B cell (primary cell): ENCODE measurements at regions not wholly inside any gene's neighbourhood (a gene's known extent, or its start where the extent isn't known, plus 50 kb on each side); places are given as distances from the start of the nearest gene placed in this dataset.

Source experiments
- ATAC-seq: fragments of 200-7000 bp; cut with Tn5 transposase; one replicate; pipeline ENCODE4 v1.10.0; 2021; ENCODE audit warnings: low read depth, mild to moderate bottlenecking, moderate number of reproducible peaks, moderate library complexity
- CTCF ChIA-PET: fragments of 350-600 bp; sonication (Branson Sonifier 250); formaldehyde crosslinking; loops from one replicate; lab custom pipeline; 2021; ENCODE audit warnings: antibody characterized with exemption, inconsistent platforms; lab: Charles Lee
- POLR2A ChIA-PET: fragments of 350-600 bp; sonication (Branson Sonifier 250); formaldehyde crosslinking; loops from one replicate; lab custom pipeline; 2021; ENCODE audit warnings: antibody characterized with exemption; lab: Charles Lee
- DNase-seq: peaks from one replicate; pipeline ENCODE4 v3.0.0; 2013
- H2AFZ ChIP-seq: 2 replicates; pipeline ENCODE4 v1.6.1; 2012; ENCODE audit warnings: mild to moderate bottlenecking, low read depth, low read length; ENCODE audit not compliant: insufficient read depth, poor library complexity, severe bottlenecking
- H3K27ac ChIP-seq, 2 donors: 1 replicate in 1 of 2; 2 replicates in 1 of 2; pipeline ENCODE4 v1.5.1; 2012 to 2013; ENCODE audit warnings: low read length in 2 of 2, mild to moderate bottlenecking in 2 of 2, moderate library complexity in 1 of 2
- H3K27me3 ChIP-seq, 4 experiments: fragments of 200-600 bp in 1 of 4; sonication (generic) in 1 of 4; replicated peaks in 1 of 4; 1 replicate in 2 of 4; 2 replicates in 2 of 4; pipeline versions ENCODE4 v1.6.1 to v1.7.0; 2013 to 2016; ENCODE audit warnings: low read length in 3 of 4, mild to moderate bottlenecking in 2 of 4, mixed read lengths in 1 of 4, moderate library complexity in 1 of 4; ENCODE audit not compliant: insufficient read depth in 4 of 4, control insufficient read depth in 3 of 4; ENCODE audit errors: control extremely low read depth in 1 of 4
- H3K36me3 ChIP-seq, 2 experiments: replicated peaks in 1 of 2; 1 replicate in 1 of 2; 2 replicates in 1 of 2; pipeline versions ENCODE4 v1.6.1 to v1.7.1; 2013; ENCODE audit warnings: low read length in 1 of 2; ENCODE audit not compliant: insufficient read depth in 2 of 2, control insufficient read depth in 1 of 2; ENCODE audit errors: control extremely low read depth in 1 of 2, extremely low read depth in 1 of 2
- H3K4me1 ChIP-seq, 2 donors: fragments of 200-600 bp in 1 of 2; sonication (generic) in 1 of 2; 1 replicate in 1 of 2; 2 replicates in 1 of 2; pipeline versions ENCODE4 v1.5.1 to v1.6.1; 2013 to 2017; ENCODE audit warnings: low read length in 2 of 2; ENCODE audit not compliant: control insufficient read depth in 2 of 2, insufficient read depth in 2 of 2
- H3K4me2 ChIP-seq: replicated peaks from 2 replicates; pipeline ENCODE3; 2012; ENCODE audit warnings: mild to moderate bottlenecking, low read depth, low read length; ENCODE audit not compliant: poor library complexity, severe bottlenecking
- H3K4me3 ChIP-seq, 5 experiments: fragments of 200-600 bp in 1 of 5; sonication (generic) in 1 of 5; 1 replicate in 3 of 5; 2 replicates in 2 of 5; pipeline versions ENCODE4 v1.5.1 to v1.7.0; 2011 to 2016; ENCODE audit warnings: low read length in 4 of 5, mild to moderate bottlenecking in 4 of 5, low read depth in 2 of 5, control low read depth in 1 of 5, moderate library complexity in 1 of 5; ENCODE audit not compliant: insufficient read depth in 1 of 5; ENCODE audit errors: control extremely low read depth in 1 of 5, extremely low read depth in 1 of 5
- H3K79me2 ChIP-seq: fragments of 200-600 bp; sonication (generic); one replicate; pipeline ENCODE4 v1.6.0; 2016; ENCODE audit warnings: low read length; ENCODE audit not compliant: control insufficient read depth, insufficient read depth
- H3K9ac ChIP-seq: fragments of 200-600 bp; sonication (generic); 2 replicates; pipeline ENCODE4 v1.6.1; 2017; ENCODE audit warnings: mild to moderate bottlenecking, low read length, moderate library complexity
- H3K9me3 ChIP-seq, 3 donors: one replicate each; pipeline versions ENCODE4 v1.6.1 to v1.7.1; 2013; ENCODE audit warnings: low read length in 2 of 3; ENCODE audit not compliant: control insufficient read depth in 2 of 3, insufficient read depth in 1 of 3; ENCODE audit errors: control extremely low read depth in 1 of 3
- H4K20me1 ChIP-seq: 2 replicates; pipeline ENCODE4 v1.6.0; 2012; ENCODE audit warnings: mild to moderate bottlenecking, low read length; ENCODE audit not compliant: insufficient read depth, control insufficient read depth, poor library complexity, severe bottlenecking
- H3K27ac Mint-ChIP-seq: one replicate; pipeline ENCODE4 v1.8.0; 2021; ENCODE audit warnings: mixed read lengths
- H3K27me3 Mint-ChIP-seq: one replicate; pipeline ENCODE4 v1.8.0; 2021; ENCODE audit warnings: mixed read lengths
- H3K4me1 Mint-ChIP-seq: one replicate; pipeline ENCODE4 v1.8.0; 2021; ENCODE audit warnings: mixed read lengths
- H3K4me3 Mint-ChIP-seq: one replicate; pipeline ENCODE4 v1.8.0; 2021; ENCODE audit warnings: mixed read lengths
- H3K9me3 Mint-ChIP-seq: one replicate; pipeline ENCODE4 v1.8.0; 2022; ENCODE audit warnings: mixed read lengths; ENCODE audit not compliant: insufficient read depth
- CTCF ChIP-seq: fragments of 200-600 bp; IDR thresholded peaks from one replicate; pipeline ENCODE4 v1.8.0; 2022; ENCODE audit warnings: antibody characterized with exemption, mild to moderate bottlenecking
- EZH2 ChIP-seq: IDR thresholded peaks from 2 replicates; pipeline ENCODE4 v1.6.1; 2012; ENCODE audit warnings: borderline replicate concordance, low read depth, mild to moderate bottlenecking, moderate library complexity, low read length; ENCODE audit not compliant: insufficient read depth, poor library complexity, severe bottlenecking
- WGBS: methylation state at CpG from one replicate; pipeline ENCODE4 v1.1.5; 2013; ENCODE audit warnings: missing lambda C conversion rate; ENCODE audit not compliant: insufficient coverage; 5-methylcytosine and 5-hydroxymethylcytosine counted together
- intact Hi-C: fragments of 100-400 bp; cut with micrococcal nuclease; formaldehyde crosslinking; loops from one replicate; pipeline ENCODE4 v1.10.0; 2022

GRCh38 chr6:48197941-48198340, 86.9 kb upstream of the PTCHD4 start:
- POLR2A ChIA-PET, result no interaction called here
- Histone ChIP-seq H4K20me1 (no peaks in the 10 kb centered on the region), H3K27ac (no peak overlapping the region), H3K9ac (no peak overlapping the region), H3K9me3 (peaks cover 0 to 4% (median 0%) of the 10 kb centered on the region in 3 donors), H3K36me3 (no peaks in the 10 kb centered on the region), H2AFZ (no peak overlapping the region), H3K4me3 (no peak overlapping the region), H3K27me3 (no peaks in the 10 kb centered on the region), H3K4me2 (no peak overlapping the region), H3K4me1 (no peaks in the 10 kb centered on the region), H3K79me2 (no peaks in the 10 kb centered on the region)
- intact Hi-C loops, result no loop called here
- 100% methylated on average over 1 of the region's 2 CpGs for WGBS
- no peak for DNase-seq
- no peak for ATAC-seq
- no peaks in the 10 kb centered on the region for H3K4me1 Mint-ChIP-seq
- peaks cover 2% of the 10 kb centered on the region for H3K9me3 Mint-ChIP-seq
- no peak overlapping the region for H3K4me3 Mint-ChIP-seq
- CTCF ChIA-PET, result no interaction called here
- no peaks in the 10 kb centered on the region for H3K27me3 Mint-ChIP-seq
- TF ChIP-seq CTCF (no peak), EZH2 (no peak)
- H3K27ac Mint-ChIP-seq, result no peak overlapping the region

- Histone ChIP-seq H4K20me1 (no peaks in the 10 kb centered on the region), H3K9ac (no peak overlapping the region), H3K27ac (no peak overlapping the region), H3K4me1 (no peaks in the 10 kb centered on the region), H3K4me3 (no peak overlapping the region), H3K36me3 (no peaks in the 10 kb centered on the region), H2AFZ (no peak overlapping the region), H3K79me2 (no peaks in the 10 kb centered on the region), H3K9me3 (peaks cover 0 to 4% (median 0%) of the 10 kb centered on the region in 3 donors), H3K27me3 (no peaks in the 10 kb centered on the region), H3K4me2 (no peak overlapping the region)
- POLR2A ChIA-PET, result no interaction called here
- H3K9me3 Mint-ChIP-seq, result peaks cover 2% of the 10 kb centered on the region
- intact Hi-C loops, result no loop called here
- H3K4me3 Mint-ChIP-seq, result no peak overlapping the region
- H3K27me3 Mint-ChIP-seq, result no peaks in the 10 kb centered on the region
- CTCF ChIA-PET, result no interaction called here
- 92% methylated on average over 3 of the region's 7 CpGs for WGBS
- ATAC-seq (no peak), DNase-seq (no peak)
- no peak overlapping the region for H3K27ac Mint-ChIP-seq
- no peak for TF ChIP-seq EZH2
- TF ChIP-seq CTCF, result no peak
- no peaks in the 10 kb centered on the region for H3K4me1 Mint-ChIP-seq
Measured at GRCh38 chr6:48194596-48195295, 83.7 kb upstream of the PTCHD4 start.
